ENCODE measurements at regions not wholly inside any gene's neighbourhood (a gene's known extent, or its start where the extent isn't known, plus 50 kb on each side); places are given as distances from the start of the nearest gene placed in this dataset.
A peak's percentile ranks its signal among the peaks of the same experiment; 100 is the strongest.

DNA sequence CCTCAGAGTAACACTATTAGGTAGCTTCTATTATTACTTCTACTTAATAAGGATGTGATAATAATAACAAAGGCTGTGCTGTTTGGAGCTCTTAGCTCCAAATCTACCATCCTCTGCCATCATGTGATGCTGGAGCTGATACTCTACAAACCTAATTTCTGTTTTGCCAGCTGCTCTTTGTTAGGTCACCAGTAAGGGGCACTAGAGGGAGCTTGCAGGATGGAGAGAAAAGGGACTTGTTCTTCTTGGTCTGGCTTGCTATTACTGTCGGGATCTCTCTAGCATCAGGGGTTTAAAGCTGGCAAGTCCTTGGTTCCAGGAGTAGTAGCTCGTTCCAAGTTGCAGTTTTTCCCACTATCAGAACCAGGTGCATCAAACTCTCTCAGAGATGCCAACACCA is 194.9 kb upstream of the KBTBD8 start:
- TF ChIP-seq, protein P1, sequence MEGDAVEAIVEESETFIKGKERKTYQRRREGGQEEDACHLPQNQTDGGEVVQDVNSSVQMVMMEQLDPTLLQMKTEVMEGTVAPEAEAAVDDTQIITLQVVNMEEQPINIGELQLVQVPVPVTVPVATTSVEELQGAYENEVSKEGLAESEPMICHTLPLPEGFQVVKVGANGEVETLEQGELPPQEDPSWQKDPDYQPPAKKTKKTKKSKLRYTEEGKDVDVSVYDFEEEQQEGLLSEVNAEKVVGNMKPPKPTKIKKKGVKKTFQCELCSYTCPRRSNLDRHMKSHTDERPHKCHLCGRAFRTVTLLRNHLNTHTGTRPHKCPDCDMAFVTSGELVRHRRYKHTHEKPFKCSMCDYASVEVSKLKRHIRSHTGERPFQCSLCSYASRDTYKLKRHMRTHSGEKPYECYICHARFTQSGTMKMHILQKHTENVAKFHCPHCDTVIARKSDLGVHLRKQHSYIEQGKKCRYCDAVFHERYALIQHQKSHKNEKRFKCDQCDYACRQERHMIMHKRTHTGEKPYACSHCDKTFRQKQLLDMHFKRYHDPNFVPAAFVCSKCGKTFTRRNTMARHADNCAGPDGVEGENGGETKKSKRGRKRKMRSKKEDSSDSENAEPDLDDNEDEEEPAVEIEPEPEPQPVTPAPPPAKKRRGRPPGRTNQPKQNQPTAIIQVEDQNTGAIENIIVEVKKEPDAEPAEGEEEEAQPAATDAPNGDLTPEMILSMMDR (IDR thresholded peaks at IDR 0.05) = peak; percentile 64
- TF ChIP-seq EZH2 (IDR thresholded peaks at IDR 0.05) (no peak), EZH2phosphoT487 (IDR thresholded peaks at IDR 0.05) (no peak)

Data from neural progenitor cell (in vitro differentiated cells).